H1 (cell line): ENCODE measurements at regions not wholly inside any gene's neighbourhood (a gene's known extent, or its start where the extent isn't known, plus 50 kb on each side); places are given as distances from the start of the nearest gene placed in this dataset.

ENCODE experiments used
- CTCF ChIA-PET: fragments of 300-600 bp; sonication (Branson Sonifier 250); formaldehyde crosslinking; loops from one replicate; lab custom pipeline; 2021; ENCODE audit not compliant: partially characterized antibody; lab: Charles Lee
- POLR2A ChIA-PET: fragments of 300-600 bp; sonication (Branson Sonifier 250); formaldehyde crosslinking; loops from one replicate; lab custom pipeline; 2021; ENCODE audit warnings: inconsistent platforms; ENCODE audit not compliant: partially characterized antibody; lab: Charles Lee
- DNase-seq, 2 experiments: peaks; one replicate each; pipeline versions ENCODE4 v3.0.0 to v3.0.0-alpha.2; 2010 to 2022; ENCODE audit warnings: low spot score in 2 of 2, low read depth in 1 of 2, mixed read lengths in 1 of 2
- FAIRE-seq: peaks from 2 replicates; lab custom pipeline; 2011; peaks lifted over from hg19 to GRCh38; lab: Jason Lieb, UNC
- H2AFZ ChIP-seq: 2 replicates; pipeline ENCODE4 v1.8.1; 2012; ENCODE audit warnings: low read length, inconsistent platforms
- H2AK5ac ChIP-seq: 2 replicates; pipeline ENCODE4 v1.6.1; 2013; ENCODE audit warnings: low read depth, low read length
- H2BK120ac ChIP-seq: replicated peaks from 2 replicates; pipeline ENCODE3; 2013; ENCODE audit warnings: low read depth, low read length, inconsistent platforms
- H2BK12ac ChIP-seq: 2 replicates; pipeline ENCODE4 v1.6.1; 2013; ENCODE audit warnings: low read depth, low read length
- H2BK15ac ChIP-seq: 2 replicates; pipeline ENCODE4 v1.6.1; 2013; ENCODE audit warnings: low read length
- H2BK20ac ChIP-seq: 2 replicates; pipeline ENCODE4 v1.6.1; 2013; ENCODE audit warnings: low read length
- H2BK5ac ChIP-seq: 2 replicates; pipeline ENCODE4 v1.6.1; 2013; ENCODE audit warnings: low read depth, low read length
- H3K14ac ChIP-seq: 2 replicates; pipeline ENCODE4 v1.6.1; 2013; ENCODE audit warnings: inconsistent platforms; ENCODE audit not compliant: insufficient read length
- H3K18ac ChIP-seq: 2 replicates; pipeline ENCODE4 v1.6.1; 2013; ENCODE audit warnings: low read length; ENCODE audit errors: extremely low read depth
- H3K23ac ChIP-seq: 2 replicates; pipeline ENCODE4 v1.6.1; 2013; ENCODE audit warnings: inconsistent platforms; ENCODE audit not compliant: insufficient read length
- H3K23me2 ChIP-seq: 2 replicates; pipeline ENCODE4 v1.6.1; 2013; ENCODE audit warnings: low read depth, low read length
- H3K27ac ChIP-seq: 2 replicates; pipeline ENCODE4 v1.6.1; 2011; ENCODE audit warnings: low read depth, low read length, inconsistent platforms
- H3K27me3 ChIP-seq, 4 experiments: replicated peaks in 1 of 4; 1 replicate in 1 of 4; 2 replicates in 3 of 4; pipeline versions ENCODE4 v1.6.1 to v1.8.1; 2011 to 2013; ENCODE audit warnings: low read length in 3 of 4, mild to moderate bottlenecking in 3 of 4, inconsistent platforms in 2 of 4, mixed read lengths in 2 of 4, moderate library complexity in 1 of 4; ENCODE audit not compliant: control insufficient read depth in 3 of 4, insufficient read depth in 3 of 4; ENCODE audit errors: extremely low read depth in 1 of 4
- H3K36me3 ChIP-seq, 4 experiments: 2 replicates each; pipeline versions ENCODE4 v1.6.1 to v1.8.1; 2011 to 2013; ENCODE audit warnings: mild to moderate bottlenecking in 4 of 4, low read length in 3 of 4, moderate library complexity in 2 of 4, control low read depth in 1 of 4, inconsistent platforms in 1 of 4; ENCODE audit not compliant: insufficient read depth in 4 of 4, control insufficient read depth in 2 of 4
- H3K4ac ChIP-seq: replicated peaks from 2 replicates; pipeline ENCODE3; 2013; ENCODE audit warnings: low read length, low read depth, mixed read lengths, inconsistent platforms; ENCODE audit not compliant: insufficient read length
- H3K4me1 ChIP-seq, 4 experiments: replicated peaks in 1 of 4; 1 replicate in 1 of 4; 2 replicates in 3 of 4; pipeline versions ENCODE4 v1.6.1 to v1.8.1; 2011 to 2013; ENCODE audit warnings: low read length in 3 of 4, inconsistent platforms in 2 of 4, mixed read lengths in 1 of 4; ENCODE audit not compliant: insufficient read depth in 4 of 4, control insufficient read depth in 3 of 4
- H3K4me2 ChIP-seq, 2 experiments: 2 replicates each; pipeline versions ENCODE4 v1.6.1 to v1.8.1; 2011 to 2013; ENCODE audit warnings: low read depth in 2 of 2, low read length in 2 of 2, control low read depth in 1 of 2, inconsistent platforms in 1 of 2, mild to moderate bottlenecking in 1 of 2; ENCODE audit not compliant: insufficient read depth in 1 of 2
- H3K4me3 ChIP-seq, 4 experiments: fragments of 200-600, 300-600 bp in 1 of 4; sonication (generic), shearing (Covaris generic), sonication (Bioruptor Twin) in 1 of 4; 2 replicates each; pipeline versions ENCODE4 v1.5.1 to v1.8.1; 2011 to 2016; ENCODE audit warnings: low read length in 4 of 4, low read depth in 3 of 4, control low read depth in 2 of 4, inconsistent platforms in 2 of 4, mild to moderate bottlenecking in 2 of 4, mixed read lengths in 1 of 4, moderate library complexity in 1 of 4; ENCODE audit not compliant: insufficient read depth in 2 of 4; ENCODE audit errors: extremely low read depth in 1 of 4
- H3K56ac ChIP-seq: replicated peaks from 2 replicates; pipeline ENCODE3; 2013; ENCODE audit warnings: low read depth, mild to moderate bottlenecking, mixed read lengths, low read length, inconsistent platforms; ENCODE audit not compliant: insufficient read length
- H3K79me1 ChIP-seq: 2 replicates; pipeline ENCODE4 v1.6.1; 2013; ENCODE audit warnings: low read depth, low read length, control low read depth
- H3K79me2 ChIP-seq, 2 experiments: 2 replicates each; pipeline versions ENCODE4 v1.6.1 to v1.8.1; 2012 to 2013; ENCODE audit warnings: low read length in 2 of 2, mild to moderate bottlenecking in 2 of 2, inconsistent platforms in 1 of 2; ENCODE audit not compliant: insufficient read depth in 2 of 2, control insufficient read depth in 1 of 2
- H3K9ac ChIP-seq, 4 experiments: replicated peaks in 1 of 4; 1 replicate in 1 of 4; 2 replicates in 3 of 4; pipeline versions ENCODE4 v1.6.1 to v1.8.1; 2011 to 2013; ENCODE audit warnings: low read depth in 3 of 4, low read length in 3 of 4, control low read depth in 2 of 4, mild to moderate bottlenecking in 2 of 4, moderate library complexity in 2 of 4, inconsistent platforms in 1 of 4; ENCODE audit errors: extremely low read depth in 1 of 4
- H3K9me3 ChIP-seq, 2 experiments: 2 replicates each; pipeline versions ENCODE4 v1.6.1 to v1.8.1; 2012 to 2013; ENCODE audit warnings: mild to moderate bottlenecking in 2 of 2, moderate library complexity in 2 of 2, control low read depth in 1 of 2, inconsistent platforms in 1 of 2, low read depth in 1 of 2, low read length in 1 of 2, mixed read lengths in 1 of 2; ENCODE audit not compliant: insufficient read depth in 2 of 2
- H4K20me1 ChIP-seq, 2 experiments: replicated peaks in 1 of 2; 2 replicates each; pipeline versions ENCODE3 to v1.8.1; 2011 to 2013; ENCODE audit warnings: inconsistent platforms in 2 of 2, low read length in 2 of 2, mild to moderate bottlenecking in 1 of 2; ENCODE audit not compliant: insufficient read depth in 2 of 2, control insufficient read depth in 1 of 2
- H4K5ac ChIP-seq: 2 replicates; pipeline ENCODE4 v1.6.1; 2013; ENCODE audit warnings: low read length, low read depth, mixed read lengths, inconsistent platforms; ENCODE audit not compliant: insufficient read length
- H4K8ac ChIP-seq: 2 replicates; pipeline ENCODE4 v1.8.0; 2013; ENCODE audit warnings: mild to moderate bottlenecking, moderate library complexity, low read length, inconsistent platforms; ENCODE audit not compliant: insufficient read depth; ENCODE audit errors: extremely low read depth
- H4K91ac ChIP-seq: replicated peaks from 2 replicates; pipeline ENCODE3; 2013; ENCODE audit warnings: low read length, mixed read lengths, inconsistent platforms; ENCODE audit not compliant: insufficient read length
- CBX8 ChIP-seq: fragments of 300-800, 300-1000 bp; sonication (generic); IDR thresholded peaks from 2 replicates; pipeline ENCODE4 v1.7.1; 2016; ENCODE audit warnings: low read depth, low read length, borderline replicate concordance
- CTBP2 ChIP-seq: IDR thresholded peaks from 2 replicates; pipeline ENCODE4 v1.7.0; 2011; ENCODE audit warnings: borderline replicate concordance, mild to moderate bottlenecking, moderate library complexity, mixed read lengths, low read length; ENCODE audit not compliant: insufficient read depth, insufficient read length
- EGR1 ChIP-seq: IDR thresholded peaks from 2 replicates; pipeline ENCODE4 v1.6.1; 2011; ENCODE audit warnings: low read depth, low read length, borderline replicate concordance
- GABPA ChIP-seq: IDR thresholded peaks from 2 replicates; pipeline ENCODE4 v1.6.1; 2011; ENCODE audit warnings: mild to moderate bottlenecking, low read length, moderate library complexity, borderline replicate concordance; ENCODE audit not compliant: insufficient read depth
- HDAC6 ChIP-seq: IDR thresholded peaks from one replicate; pipeline ENCODE4 v1.7.1; 2012; ENCODE audit warnings: low read depth, mild to moderate bottlenecking, inconsistent platforms, low read length, moderate library complexity
- JUND ChIP-seq: IDR thresholded peaks from 2 replicates; pipeline ENCODE4 v1.6.1; 2011; ENCODE audit warnings: mild to moderate bottlenecking, improper control_type of control experiment, low read length
- POU5F1 ChIP-seq: IDR thresholded peaks from 2 replicates; pipeline ENCODE4 v1.6.1; 2011; ENCODE audit warnings: low read depth, mild to moderate bottlenecking, low read length, moderate library complexity
- SAP30 ChIP-seq: fragments of 300-600 bp; sonication (generic); IDR thresholded peaks from 2 replicates; pipeline ENCODE4 v1.7.1; 2012; ENCODE audit warnings: low read length, moderate library complexity, mild to moderate bottlenecking, inconsistent platforms; ENCODE audit not compliant: insufficient read depth, insufficient replicate concordance
- SP1 ChIP-seq: IDR thresholded peaks from 2 replicates; pipeline ENCODE4 v1.6.1; 2011; ENCODE audit warnings: low read depth, low read length
- TAF7 ChIP-seq: optimal IDR thresholded peaks from 2 replicates; pipeline ENCODE3; 2011; ENCODE audit warnings: low read depth, mild to moderate bottlenecking, inconsistent platforms, low read length, moderate library complexity, borderline replicate concordance
- WGBS, 2 experiments: shearing (Covaris generic) in 1 of 2; methylation state at CpG; one replicate each; pipeline versions ENCODE4 v1.1.6 to v1.1.7; 2013 to 2015; ENCODE audit warnings: low lambda C conversion rate in 2 of 2, mixed read lengths in 2 of 2, inconsistent platforms in 1 of 2, low coverage in 1 of 2, missing lambda C conversion rate in 1 of 2; ENCODE audit not compliant: insufficient replicate concordance in 2 of 2, insufficient coverage in 1 of 2, insufficient read length in 1 of 2; ENCODE audit errors: extremely low coverage in 1 of 2, missing lambda C conversion rate in 1 of 2; 5-methylcytosine and 5-hydroxymethylcytosine counted together
- TF ChIP-seq, protein P1 (sequence below): IDR thresholded peaks from 2 replicates; pipeline ENCODE4 v1.6.1; 2012; ENCODE audit warnings: inconsistent platforms
- TF ChIP-seq, protein P2 (sequence below): IDR thresholded peaks from 2 replicates; pipeline ENCODE4 v1.6.1; 2012; ENCODE audit warnings: low read length, inconsistent platforms

DNA sequence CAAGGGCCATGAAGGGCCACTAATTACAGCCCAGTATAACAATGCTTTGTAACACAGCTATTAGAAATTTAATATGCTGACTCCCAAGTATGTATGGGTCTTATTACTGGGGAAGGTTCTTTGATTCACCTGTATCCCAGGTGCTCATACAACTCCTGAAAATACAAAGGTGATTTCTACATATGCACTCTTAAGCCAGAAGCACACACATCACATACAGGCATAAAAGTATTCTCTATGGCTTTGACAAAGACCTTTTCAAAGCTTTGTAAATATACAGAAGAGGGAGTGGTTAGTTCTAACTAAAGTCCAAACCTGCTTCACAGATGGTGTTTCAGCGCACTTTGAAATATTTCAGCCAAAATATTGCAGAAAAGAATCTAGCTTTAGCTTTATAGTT is 191.5 kb downstream of the SNCA start:
- no peak overlapping the region for H2BK12ac ChIP-seq
- CTCF ChIA-PET, result no interaction called here
- TF ChIP-seq, protein P1, sequence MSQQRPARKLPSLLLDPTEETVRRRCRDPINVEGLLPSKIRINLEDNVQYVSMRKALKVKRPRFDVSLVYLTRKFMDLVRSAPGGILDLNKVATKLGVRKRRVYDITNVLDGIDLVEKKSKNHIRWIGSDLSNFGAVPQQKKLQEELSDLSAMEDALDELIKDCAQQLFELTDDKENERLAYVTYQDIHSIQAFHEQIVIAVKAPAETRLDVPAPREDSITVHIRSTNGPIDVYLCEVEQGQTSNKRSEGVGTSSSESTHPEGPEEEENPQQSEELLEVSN, result no peak
- TF ChIP-seq CTBP2 (no peak), SP1 (no peak), SAP30 (no peak), TAF7 (no peak), EGR1 (no peak), CBX8 (no peak), GABPA (no peak), JUND (no peak), HDAC6 (no peak), POU5F1 (no peak)
- TF ChIP-seq, protein P2, sequence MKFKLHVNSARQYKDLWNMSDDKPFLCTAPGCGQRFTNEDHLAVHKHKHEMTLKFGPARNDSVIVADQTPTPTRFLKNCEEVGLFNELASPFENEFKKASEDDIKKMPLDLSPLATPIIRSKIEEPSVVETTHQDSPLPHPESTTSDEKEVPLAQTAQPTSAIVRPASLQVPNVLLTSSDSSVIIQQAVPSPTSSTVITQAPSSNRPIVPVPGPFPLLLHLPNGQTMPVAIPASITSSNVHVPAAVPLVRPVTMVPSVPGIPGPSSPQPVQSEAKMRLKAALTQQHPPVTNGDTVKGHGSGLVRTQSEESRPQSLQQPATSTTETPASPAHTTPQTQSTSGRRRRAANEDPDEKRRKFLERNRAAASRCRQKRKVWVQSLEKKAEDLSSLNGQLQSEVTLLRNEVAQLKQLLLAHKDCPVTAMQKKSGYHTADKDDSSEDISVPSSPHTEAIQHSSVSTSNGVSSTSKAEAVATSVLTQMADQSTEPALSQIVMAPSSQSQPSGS, result no peak

More for the DNA sequence above, 191.5 kb downstream of the SNCA start:
- Histone ChIP-seq H3K79me1 (no peaks in the 10 kb centered on the region), H3K9me3 (no peaks in the 10 kb centered on the region), H3K79me2 (no peaks in the 10 kb centered on the region), H2BK15ac (no peak overlapping the region), H4K8ac (no peak overlapping the region), H3K4me3 (no peak overlapping the region), H3K36me3 (no peaks in the 10 kb centered on the region), H2BK120ac (no peak overlapping the region), H2BK5ac (no peak overlapping the region), H3K9ac (no peak overlapping the region), H3K18ac (no peak overlapping the region), H3K27me3 (no peaks in the 10 kb centered on the region), H4K91ac (no peak overlapping the region), H3K14ac (no peak overlapping the region), H3K4me1 (peaks cover 0 to 3% (median 0%) of the 10 kb centered on the region in 4 experiments; a peak in 2 of 7 replicates), H3K56ac (no peak overlapping the region), H3K23ac (no peak overlapping the region), H4K20me1 (no peaks in the 10 kb centered on the region), H3K4me2 (no peak overlapping the region), H3K27ac (no peak overlapping the region), H2BK20ac (no peak overlapping the region), H3K23me2 (no peaks in the 10 kb centered on the region), H2AFZ (no peak overlapping the region), H2AK5ac (no peak overlapping the region), H4K5ac (no peak overlapping the region), H3K4ac (no peak overlapping the region)
- DNase-seq (no peak), FAIRE-seq (no peak)
- POLR2A ChIA-PET, result no interaction called here
- 95% methylated on average over 1 of the region's 1 CpG; no CpG with 5 or more reads in 1 of the 2 experiments for WGBS, 2 experiments
